ENCODE measurements at regions not wholly inside any gene's neighbourhood (a gene's known extent, or its start where the extent isn't known, plus 50 kb on each side); places are given as distances from the start of the nearest gene placed in this dataset.

- no peaks in the 10 kb centered on the region for H3F3A ChIP-seq (ENCODE audit: insufficient read depth)
- H3K27me3 ChIP-seq (ENCODE audit: low read length), result no peaks in the 10 kb centered on the region
- TF ChIP-seq EZH2phosphoT487 (conservative IDR thresholded peaks at IDR 0.05; ENCODE audit: low read length) (no peak), CTCF (IDR thresholded peaks at IDR 0.05; ENCODE audit: insufficient read depth, low read length, poor library complexity, severe bottlenecking) (no peak)
- no peaks in the 10 kb centered on the region for H3K36me3 ChIP-seq (ENCODE audit: low read length)
- no peaks in the 10 kb centered on the region for H3K9me2 ChIP-seq (replicated peaks; ENCODE audit: insufficient read depth, low read length)
- no peaks in the 10 kb centered on the region for H3K9me3 ChIP-seq (ENCODE audit: insufficient read depth, low read length)
- no peak overlapping the region for H3K27ac ChIP-seq (ENCODE audit: low read depth, low read length)
- no peaks in the 10 kb centered on the region for H3K79me2 ChIP-seq (ENCODE audit: insufficient read depth, low read length)
- H2AFZ ChIP-seq (ENCODE audit: low read depth, low read length, severe bottlenecking), result no peak overlapping the region
- no peaks in the 10 kb centered on the region for H4K20me1 ChIP-seq (ENCODE audit: low read depth, low read length)
- no peak overlapping the region for H3K9ac ChIP-seq (ENCODE audit: low read length)
- no peak overlapping the region for H3K4me2 ChIP-seq (ENCODE audit: low read depth, low read length, poor library complexity, severe bottlenecking)
- H3K4me3 ChIP-seq (ENCODE audit: insufficient read depth, low read length, poor library complexity, severe bottlenecking), result no peak overlapping the region
Observed at GRCh38 chr18:43588838-43589237, 311.5 kb upstream of the SYT4 start.

GRCh38 chr18:43589611-43590151, 312.4 kb upstream of the SYT4 start:
- no peak overlapping the region for H3K4me2 ChIP-seq (ENCODE audit: low read depth, low read length, poor library complexity, severe bottlenecking)
- no peaks in the 10 kb centered on the region for H3K27me3 ChIP-seq (ENCODE audit: low read length)
- no peaks in the 10 kb centered on the region for H3K9me2 ChIP-seq (replicated peaks; ENCODE audit: insufficient read depth, low read length)
- H3K27ac ChIP-seq (ENCODE audit: low read depth, low read length), result no peak overlapping the region
- TF ChIP-seq CTCF (IDR thresholded peaks at IDR 0.05; ENCODE audit: insufficient read depth, low read length, poor library complexity, severe bottlenecking), result no peak
- no peak for TF ChIP-seq EZH2phosphoT487 (conservative IDR thresholded peaks at IDR 0.05; ENCODE audit: low read length)
- H3F3A ChIP-seq (ENCODE audit: insufficient read depth), result no peaks in the 10 kb centered on the region
- no peak overlapping the region for H2AFZ ChIP-seq (ENCODE audit: low read depth, low read length, severe bottlenecking)
- no peak overlapping the region for H3K9ac ChIP-seq (ENCODE audit: low read length)
- no peaks in the 10 kb centered on the region for H3K79me2 ChIP-seq (ENCODE audit: insufficient read depth, low read length)
- no peaks in the 10 kb centered on the region for H4K20me1 ChIP-seq (ENCODE audit: low read depth, low read length)
- H3K9me3 ChIP-seq (ENCODE audit: insufficient read depth, low read length), result no peaks in the 10 kb centered on the region
- H3K36me3 ChIP-seq (ENCODE audit: low read length), result no peaks in the 10 kb centered on the region
- H3K4me3 ChIP-seq (ENCODE audit: insufficient read depth, low read length, poor library complexity, severe bottlenecking), result no peak overlapping the region

- TF ChIP-seq CTCF (IDR thresholded peaks at IDR 0.05; ENCODE audit: insufficient read depth, low read length, poor library complexity, severe bottlenecking) (no peak), EZH2phosphoT487 (conservative IDR thresholded peaks at IDR 0.05; ENCODE audit: low read length) (no peak)
- H3K9me2 ChIP-seq (replicated peaks; ENCODE audit: insufficient read depth, low read length), result no peaks in the 10 kb centered on the region
- H3K4me3 ChIP-seq (ENCODE audit: insufficient read depth, low read length, poor library complexity, severe bottlenecking), result no peak overlapping the region
- no peaks in the 10 kb centered on the region for H3K36me3 ChIP-seq (ENCODE audit: low read length)
- no peaks in the 10 kb centered on the region for H3K27me3 ChIP-seq (ENCODE audit: low read length)
- no peaks in the 10 kb centered on the region for H4K20me1 ChIP-seq (ENCODE audit: low read depth, low read length)
- no peak overlapping the region for H3K27ac ChIP-seq (ENCODE audit: low read depth, low read length)
- no peak overlapping the region for H3K9ac ChIP-seq (ENCODE audit: low read length)
- H2AFZ ChIP-seq (ENCODE audit: low read depth, low read length, severe bottlenecking), result no peak overlapping the region
- H3K9me3 ChIP-seq (ENCODE audit: insufficient read depth, low read length), result no peaks in the 10 kb centered on the region
- H3K79me2 ChIP-seq (ENCODE audit: insufficient read depth, low read length), result no peaks in the 10 kb centered on the region
- H3K4me2 ChIP-seq (ENCODE audit: low read depth, low read length, poor library complexity, severe bottlenecking), result no peak overlapping the region
- no peaks in the 10 kb centered on the region for H3F3A ChIP-seq (ENCODE audit: insufficient read depth)
Observed at GRCh38 chr18:43590182-43590903, 313.1 kb upstream of the SYT4 start.

Data from SU-DHL-6 (cell line).